COLO668 (cell line): ENCODE measurements at regions not wholly inside any gene's neighbourhood (a gene's known extent, or its start where the extent isn't known, plus 50 kb on each side); places are given as distances from the start of the nearest gene placed in this dataset.

ENCODE experiments used
- DNase-seq: peaks from one replicate; lab custom pipeline; 2025; ENCODE audit not compliant: unreplicated experiment; lab: John Stamatoyannopoulos, UW

DNA sequence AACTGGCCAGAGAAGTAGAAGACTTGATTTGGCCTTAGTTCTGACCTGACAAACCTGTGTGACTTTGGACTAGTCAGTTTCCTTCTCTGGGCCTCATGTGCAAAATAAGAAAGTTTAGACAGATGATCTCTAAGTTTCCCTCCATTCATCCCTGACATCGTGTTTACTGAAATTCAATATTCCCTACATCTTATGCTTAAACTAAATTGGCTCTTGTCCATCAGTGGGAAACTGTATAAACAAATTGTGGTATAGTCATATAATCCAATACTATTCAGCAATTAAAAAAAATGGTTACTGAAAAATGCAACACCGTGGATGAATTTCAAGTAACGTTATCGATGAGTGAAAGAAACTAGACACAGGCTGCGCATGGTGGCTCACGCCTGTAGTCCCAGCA is 64.4 kb upstream of the HRH1 start:
- no peak for DNase-seq

GRCh38 chr3:11090551-11090950 is 63.7 kb upstream of the HRH1 start:
- DNase-seq: no peak

DNA sequence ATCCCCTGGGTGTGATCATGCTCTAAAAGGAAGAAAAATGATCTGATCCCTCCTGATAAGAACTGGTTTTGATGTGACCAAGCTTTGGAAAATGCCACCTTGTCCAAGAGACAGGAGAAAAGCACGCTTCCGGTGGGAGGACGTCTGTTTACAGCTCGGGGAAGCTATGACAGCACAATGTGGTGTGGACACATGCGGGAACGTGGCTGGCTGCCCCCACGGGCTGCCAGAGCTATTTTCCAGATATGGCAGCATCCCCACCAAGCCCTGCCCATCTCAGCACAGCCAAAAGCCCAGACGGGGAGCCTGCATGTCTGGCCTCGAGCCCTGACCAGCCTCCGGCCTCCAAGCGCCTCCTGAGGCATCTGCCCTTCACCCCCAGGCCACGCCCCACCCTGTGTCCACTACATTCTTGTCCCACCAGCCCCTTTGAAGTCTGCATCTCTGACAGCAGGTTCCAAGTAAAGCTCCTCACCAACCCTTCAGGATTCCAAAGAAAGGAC is 63.2 kb upstream of the HRH1 start:
- no peak for DNase-seq

GRCh38 chr3:11091791-11092190 is 62.5 kb upstream of the HRH1 start:
- no peak for DNase-seq

- no peak for DNase-seq
Observed at GRCh38 chr3:11093823-11094340, 60.4 kb upstream of the HRH1 start.

GRCh38 chr3:11095932-11096265 is 58.4 kb upstream of the HRH1 start:
- DNase-seq: no peak

DNA sequence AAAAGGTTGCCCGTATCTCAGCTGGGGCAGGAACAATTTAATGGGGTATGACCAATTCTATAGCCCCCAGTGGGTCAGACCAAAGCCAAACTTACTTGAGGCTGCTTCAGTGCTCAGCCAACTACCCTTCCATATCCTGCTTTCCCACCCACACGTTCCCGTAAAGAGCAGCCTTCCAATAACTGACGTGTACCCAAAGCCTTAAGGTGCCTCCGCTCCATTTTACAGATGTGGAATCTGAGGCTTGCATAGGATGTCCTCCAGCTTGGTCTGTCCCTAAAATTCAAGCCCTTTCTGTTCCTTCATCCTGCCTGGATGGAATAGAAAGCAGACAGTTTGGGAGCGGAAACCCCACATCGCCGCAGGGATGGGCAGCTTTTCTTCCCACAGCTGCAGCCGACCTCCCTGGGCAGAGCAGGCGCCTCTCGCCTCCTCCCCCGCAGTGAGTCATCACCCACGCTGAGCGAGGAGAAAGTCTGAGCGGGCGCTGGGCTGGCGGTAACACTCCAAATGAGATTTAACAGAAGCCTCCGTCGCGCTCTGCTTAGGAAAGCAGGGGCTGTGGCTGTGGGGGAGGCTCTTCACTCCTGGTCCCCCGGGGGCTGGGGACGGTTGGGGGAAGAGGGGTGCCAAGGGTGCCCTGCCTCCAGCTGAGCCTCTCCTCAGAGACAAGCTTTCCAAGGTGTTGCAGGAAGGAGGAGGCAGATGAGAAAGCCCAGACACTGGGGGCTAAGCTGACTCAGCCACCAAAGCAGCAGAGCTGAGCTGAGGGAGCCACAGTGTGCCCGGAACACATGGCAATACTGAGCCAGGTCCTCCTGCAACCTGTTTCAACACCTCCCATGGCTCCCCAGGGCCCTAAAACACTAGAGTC is 57.8 kb upstream of the HRH1 start:
- peak; percentile 48 for DNase-seq

GRCh38 chr3:11099306-11099705 is 55.0 kb upstream of the HRH1 start:
- no peak for DNase-seq
